ENCODE measurements at regions not wholly inside any gene's neighbourhood (a gene's known extent, or its start where the extent isn't known, plus 50 kb on each side); places are given as distances from the start of the nearest gene placed in this dataset.
"Not testable (repeated sequence)": the region's sequence is repeated elsewhere in the genome, so short reads cannot be mapped to it uniquely, and the experiment has no call there.

DNA sequence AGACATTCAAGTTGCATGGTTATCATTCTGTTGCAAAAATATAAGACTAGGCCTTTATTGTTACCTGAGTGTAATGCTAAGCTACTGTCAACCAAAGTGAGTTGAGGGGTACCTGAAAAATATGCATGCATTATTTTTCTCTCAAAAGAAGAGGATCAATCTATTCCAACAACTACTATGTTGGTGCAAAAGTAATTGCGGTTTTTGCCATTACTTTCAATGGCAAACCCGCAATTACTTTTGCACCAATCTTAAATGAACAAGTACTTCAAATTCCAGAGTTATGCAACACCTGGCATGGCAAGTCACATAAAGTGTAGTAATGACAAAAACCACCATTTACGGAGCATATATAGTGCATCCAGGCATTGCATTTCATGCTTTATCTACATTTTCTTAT lies 307.0 kb upstream of the NOX3 start:
- 94 to 97% methylated on average over 3 of the region's 3 CpGs for WGBS, 2 donors
- TF ChIP-seq, protein P1, sequence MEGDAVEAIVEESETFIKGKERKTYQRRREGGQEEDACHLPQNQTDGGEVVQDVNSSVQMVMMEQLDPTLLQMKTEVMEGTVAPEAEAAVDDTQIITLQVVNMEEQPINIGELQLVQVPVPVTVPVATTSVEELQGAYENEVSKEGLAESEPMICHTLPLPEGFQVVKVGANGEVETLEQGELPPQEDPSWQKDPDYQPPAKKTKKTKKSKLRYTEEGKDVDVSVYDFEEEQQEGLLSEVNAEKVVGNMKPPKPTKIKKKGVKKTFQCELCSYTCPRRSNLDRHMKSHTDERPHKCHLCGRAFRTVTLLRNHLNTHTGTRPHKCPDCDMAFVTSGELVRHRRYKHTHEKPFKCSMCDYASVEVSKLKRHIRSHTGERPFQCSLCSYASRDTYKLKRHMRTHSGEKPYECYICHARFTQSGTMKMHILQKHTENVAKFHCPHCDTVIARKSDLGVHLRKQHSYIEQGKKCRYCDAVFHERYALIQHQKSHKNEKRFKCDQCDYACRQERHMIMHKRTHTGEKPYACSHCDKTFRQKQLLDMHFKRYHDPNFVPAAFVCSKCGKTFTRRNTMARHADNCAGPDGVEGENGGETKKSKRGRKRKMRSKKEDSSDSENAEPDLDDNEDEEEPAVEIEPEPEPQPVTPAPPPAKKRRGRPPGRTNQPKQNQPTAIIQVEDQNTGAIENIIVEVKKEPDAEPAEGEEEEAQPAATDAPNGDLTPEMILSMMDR (IDR thresholded peaks at IDR 0.05; ENCODE audit: control extremely low read depth, extremely low read depth) = no peak
- no peaks in the 10 kb centered on the region for H3K4me1 ChIP-seq (ENCODE audit: control insufficient read depth in 5 of 5, insufficient read depth in 5 of 5, low read length in 5 of 5)
- ATAC-seq (ENCODE audit: insufficient read depth, low FRiP score) (no peak), DNase-seq (no peak)
- no peak overlapping the region for H3K4me3 ChIP-seq
- H3K36me3 ChIP-seq (ENCODE audit: control insufficient read depth in 4 of 4, insufficient read depth in 4 of 4, low read length in 4 of 4) = no peaks in the 10 kb centered on the region
- H3K9ac ChIP-seq (ENCODE audit: insufficient read depth in 1 of 2, low read length in 2 of 2) = no peak overlapping the region
- H3K27me3 ChIP-seq (ENCODE audit: control insufficient read depth in 3 of 3, insufficient read depth in 3 of 3, low read length in 2 of 3) = no peaks in the 10 kb centered on the region
- no peaks in the 10 kb centered on the region for H3K9me3 ChIP-seq (ENCODE audit: control insufficient read depth in 4 of 4, insufficient read depth in 3 of 4, low read length in 3 of 4)
- H3K27ac ChIP-seq (ENCODE audit: low read depth in 1 of 2, low read length in 1 of 2) = no peak overlapping the region

DNA sequence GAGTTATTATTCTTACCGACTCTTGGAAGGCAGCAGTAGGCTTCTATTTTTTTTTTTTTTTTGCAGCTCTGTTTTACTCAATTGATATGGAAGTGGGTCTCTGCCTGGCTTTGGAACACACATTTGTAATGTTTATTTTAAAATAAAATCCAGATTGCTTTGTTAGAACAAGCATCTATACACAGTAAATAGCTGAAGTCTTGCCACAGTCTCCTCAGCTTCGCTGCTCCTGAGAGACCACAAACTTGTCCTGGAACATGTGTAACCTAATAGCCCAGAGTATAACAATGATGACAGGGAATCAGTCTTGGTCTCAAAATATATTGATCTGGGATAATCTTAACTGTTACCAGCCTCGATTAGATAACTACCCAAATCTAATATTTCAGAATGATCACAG lies 299.8 kb upstream of the NOX3 start:
- Histone ChIP-seq H3K9me3 (ENCODE audit: control insufficient read depth in 4 of 4, insufficient read depth in 3 of 4, low read length in 3 of 4) (peaks cover 0 to 3% (median 0%) of the 10 kb centered on the region in 4 donors), H3K9ac (ENCODE audit: insufficient read depth in 1 of 2, low read length in 2 of 2) (no peak overlapping the region), H3K27ac (ENCODE audit: low read depth in 1 of 2, low read length in 1 of 2) (no peak overlapping the region), H3K4me3 (no peak overlapping the region), H3K27me3 (ENCODE audit: control insufficient read depth in 3 of 3, insufficient read depth in 3 of 3, low read length in 2 of 3) (no peaks in the 10 kb centered on the region), H3K4me1 (ENCODE audit: control insufficient read depth in 5 of 5, insufficient read depth in 5 of 5, low read length in 5 of 5) (peaks cover 0 to 8% (median 0%) of the 10 kb centered on the region in 5 donors), H3K36me3 (ENCODE audit: control insufficient read depth in 4 of 4, insufficient read depth in 4 of 4, low read length in 4 of 4) (no peaks in the 10 kb centered on the region)
- 50 to 66% methylated on average over 3 of the region's 3 CpGs for WGBS, 2 donors
- TF ChIP-seq, protein P1 (IDR thresholded peaks at IDR 0.05; ENCODE audit: control extremely low read depth, extremely low read depth) = no peak
- ATAC-seq (ENCODE audit: insufficient read depth, low FRiP score) (no peak), DNase-seq (peak in 2 of 3 donors; percentile 17 to 35)

DNA sequence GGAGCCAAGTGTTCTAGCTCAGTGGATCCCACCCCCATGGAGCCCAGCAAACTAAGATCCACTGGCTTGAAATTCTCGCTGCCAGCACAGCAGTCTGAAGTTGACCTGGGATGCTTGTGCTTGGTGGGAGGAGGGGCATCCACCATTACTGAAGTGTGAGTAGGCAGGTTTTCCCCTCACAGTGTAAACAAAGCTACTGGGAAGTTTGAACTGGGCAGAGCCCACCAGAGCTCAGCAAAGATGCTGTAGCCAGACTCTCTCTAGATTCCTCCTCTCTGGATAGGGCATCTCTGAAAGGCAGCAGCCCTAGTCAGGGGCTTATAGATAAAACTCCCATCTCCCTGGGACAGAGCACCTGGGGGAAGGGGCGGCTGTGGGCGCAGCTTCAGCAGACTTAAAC lies 293.1 kb upstream of the NOX3 start:
- ATAC-seq (ENCODE audit: insufficient read depth, low FRiP score) = not testable (repeated sequence)

DNA sequence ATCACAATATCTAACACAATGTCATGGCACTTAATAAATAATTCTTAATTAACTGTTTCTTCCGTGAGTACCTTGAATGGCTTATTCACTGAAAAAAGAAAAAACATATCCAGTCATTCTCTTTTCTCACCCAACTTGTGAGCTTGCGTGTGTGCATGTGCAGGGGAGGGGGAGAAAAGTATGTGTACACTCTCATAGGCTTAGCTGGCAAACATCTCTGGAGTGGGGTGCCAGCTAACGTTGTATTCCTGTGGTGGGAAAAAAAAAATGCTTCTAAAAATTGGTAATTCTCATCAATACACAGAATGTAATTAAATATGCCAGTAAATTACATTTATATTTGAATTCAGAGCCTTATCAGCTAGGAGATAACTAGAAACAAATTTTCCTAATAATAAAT lies 291.9 kb upstream of the NOX3 start:
- H3K4me3 ChIP-seq = no peak overlapping the region
- no peaks in the 10 kb centered on the region for H3K27me3 ChIP-seq (ENCODE audit: control insufficient read depth in 3 of 3, insufficient read depth in 3 of 3, low read length in 2 of 3)
- WGBS, 2 donors = 67 to 85% methylated on average over 3 of the region's 3 CpGs
- TF ChIP-seq, protein P1 (IDR thresholded peaks at IDR 0.05; ENCODE audit: control extremely low read depth, extremely low read depth) = no peak
- no peak overlapping the region for H3K27ac ChIP-seq (ENCODE audit: low read depth in 1 of 2, low read length in 1 of 2)
- ATAC-seq (ENCODE audit: insufficient read depth, low FRiP score) (no peak), DNase-seq (peak in 1 of 3 donors; percentile 17)
- H3K36me3 ChIP-seq (ENCODE audit: control insufficient read depth in 4 of 4, insufficient read depth in 4 of 4, low read length in 4 of 4) = no peaks in the 10 kb centered on the region
- no peaks in the 10 kb centered on the region for H3K4me1 ChIP-seq (ENCODE audit: control insufficient read depth in 5 of 5, insufficient read depth in 5 of 5, low read length in 5 of 5)
- H3K9me3 ChIP-seq (ENCODE audit: control insufficient read depth in 4 of 4, insufficient read depth in 3 of 4, low read length in 3 of 4) = no peaks in the 10 kb centered on the region
- no peak overlapping the region for H3K9ac ChIP-seq (ENCODE audit: insufficient read depth in 1 of 2, low read length in 2 of 2)

More for the DNA sequence above, 293.1 kb upstream of the NOX3 start:
- not testable (repeated sequence) for H3K36me3 ChIP-seq (ENCODE audit: control insufficient read depth in 4 of 4, insufficient read depth in 4 of 4, low read length in 4 of 4); H3K4me3 ChIP-seq; H3K4me1 ChIP-seq (ENCODE audit: control insufficient read depth in 5 of 5, insufficient read depth in 5 of 5, low read length in 5 of 5); H3K9me3 ChIP-seq (ENCODE audit: control insufficient read depth in 4 of 4, insufficient read depth in 3 of 4, low read length in 3 of 4); H3K27ac ChIP-seq (ENCODE audit: low read depth in 1 of 2, low read length in 1 of 2); H3K27me3 ChIP-seq (ENCODE audit: control insufficient read depth in 3 of 3, insufficient read depth in 3 of 3, low read length in 2 of 3); H3K9ac ChIP-seq (ENCODE audit: insufficient read depth in 1 of 2, low read length in 2 of 2)
- 65 to 79% methylated on average over 3 of the region's 3 CpGs for WGBS, 2 donors
- peak in 2 of 3 donors; percentile 16 to 18 for DNase-seq
